Fibroblast of lung (primary cell): ENCODE measurements at regions not wholly inside any gene's neighbourhood (a gene's known extent, or its start where the extent isn't known, plus 50 kb on each side); places are given as distances from the start of the nearest gene placed in this dataset.

Source experiments
- EZH2 ChIP-seq: IDR thresholded peaks from 2 replicates; pipeline ENCODE4 v1.5.1; 2012; ENCODE audit warnings: low read length, control low read depth, mild to moderate bottlenecking; ENCODE audit errors: missing control alignments
- TF ChIP-seq, protein P1 (sequence below), 2 donors: IDR thresholded peaks in 1 of 2; conservative IDR thresholded peaks in 1 of 2; 1 replicate in 1 of 2; 2 replicates in 1 of 2; pipeline ENCODE4 v1.5.1; 2011 to 2012; ENCODE audit warnings: low read length in 2 of 2, control low read depth in 1 of 2, inconsistent platforms in 1 of 2, low read depth in 1 of 2, mild to moderate bottlenecking in 1 of 2

- TF ChIP-seq, protein P1, sequence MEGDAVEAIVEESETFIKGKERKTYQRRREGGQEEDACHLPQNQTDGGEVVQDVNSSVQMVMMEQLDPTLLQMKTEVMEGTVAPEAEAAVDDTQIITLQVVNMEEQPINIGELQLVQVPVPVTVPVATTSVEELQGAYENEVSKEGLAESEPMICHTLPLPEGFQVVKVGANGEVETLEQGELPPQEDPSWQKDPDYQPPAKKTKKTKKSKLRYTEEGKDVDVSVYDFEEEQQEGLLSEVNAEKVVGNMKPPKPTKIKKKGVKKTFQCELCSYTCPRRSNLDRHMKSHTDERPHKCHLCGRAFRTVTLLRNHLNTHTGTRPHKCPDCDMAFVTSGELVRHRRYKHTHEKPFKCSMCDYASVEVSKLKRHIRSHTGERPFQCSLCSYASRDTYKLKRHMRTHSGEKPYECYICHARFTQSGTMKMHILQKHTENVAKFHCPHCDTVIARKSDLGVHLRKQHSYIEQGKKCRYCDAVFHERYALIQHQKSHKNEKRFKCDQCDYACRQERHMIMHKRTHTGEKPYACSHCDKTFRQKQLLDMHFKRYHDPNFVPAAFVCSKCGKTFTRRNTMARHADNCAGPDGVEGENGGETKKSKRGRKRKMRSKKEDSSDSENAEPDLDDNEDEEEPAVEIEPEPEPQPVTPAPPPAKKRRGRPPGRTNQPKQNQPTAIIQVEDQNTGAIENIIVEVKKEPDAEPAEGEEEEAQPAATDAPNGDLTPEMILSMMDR (conservative IDR thresholded peaks at IDR 0.05 in 1 of 2, IDR thresholded peaks at IDR 0.05 in 1 of 2; ENCODE audit: low read depth in 1 of 2, low read length in 2 of 2) = no peak
- TF ChIP-seq EZH2 = no peak
Measured at GRCh38 chr3:73716418-73716817, 91.7 kb upstream of the PDZRN3 start.
